NOMO-1 (cell line): ENCODE measurements at regions not wholly inside any gene's neighbourhood (a gene's known extent, or its start where the extent isn't known, plus 50 kb on each side); places are given as distances from the start of the nearest gene placed in this dataset.
"Not testable (repeated sequence)": the region's sequence is repeated elsewhere in the genome, so short reads cannot be mapped to it uniquely, and the experiment has no call there.

Source experiments
- DNase-seq, 2 experiments: peaks; one replicate each; lab custom pipeline; 2025; ENCODE audit not compliant: unreplicated experiment in 2 of 2; lab: John Stamatoyannopoulos, UW

GRCh38 chr15:53133255-53133850 lies 343.2 kb upstream of the ONECUT1 start:
- no peak for DNase-seq

DNA sequence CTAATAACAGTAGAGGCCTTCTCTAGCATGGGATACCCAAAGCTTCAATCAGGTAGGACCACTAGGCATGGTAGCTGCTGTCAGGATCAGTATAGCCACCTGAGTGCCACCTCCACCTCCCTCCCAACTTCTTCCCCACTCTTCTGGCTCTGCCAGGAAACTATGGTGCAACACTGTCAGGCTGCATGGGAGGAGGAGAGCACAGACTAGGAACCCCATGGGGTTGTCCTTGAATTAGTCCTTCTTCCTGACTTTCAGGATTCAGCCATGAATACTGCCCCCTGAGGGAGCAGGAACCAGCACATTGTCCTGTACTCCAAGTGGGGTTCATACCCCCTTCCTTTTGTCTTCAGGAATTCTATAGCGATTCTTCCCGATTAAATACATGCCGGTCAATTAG lies 340.8 kb upstream of the ONECUT1 start:
- no peak for DNase-seq

GRCh38 chr15:53129121-53129904 lies 339.2 kb upstream of the ONECUT1 start:
- DNase-seq = no peak

DNA sequence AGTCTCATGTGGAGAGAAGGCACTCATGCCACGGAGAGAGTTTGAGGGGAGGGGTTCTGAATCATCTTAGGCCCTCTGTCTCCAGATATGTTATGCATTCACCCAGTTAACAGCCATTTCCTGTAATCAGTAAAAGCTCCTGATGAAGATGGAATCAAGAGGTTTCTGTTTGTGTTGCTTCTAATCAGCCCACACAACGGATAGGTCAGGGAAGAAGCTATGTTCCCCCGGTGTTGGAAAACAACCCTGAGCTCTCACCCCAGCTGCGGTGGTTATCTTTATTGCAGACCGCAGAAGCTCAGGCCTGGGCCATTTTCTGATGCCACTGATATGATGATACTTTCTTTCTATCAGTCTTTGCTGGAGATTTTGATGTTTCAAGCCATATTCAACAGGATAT lies 338.5 kb upstream of the ONECUT1 start:
- DNase-seq = no peak

- no peak for DNase-seq
These were observed 336.0 kb upstream of the ONECUT1 start for GRCh38 chr15:53126144-53126543.

DNA sequence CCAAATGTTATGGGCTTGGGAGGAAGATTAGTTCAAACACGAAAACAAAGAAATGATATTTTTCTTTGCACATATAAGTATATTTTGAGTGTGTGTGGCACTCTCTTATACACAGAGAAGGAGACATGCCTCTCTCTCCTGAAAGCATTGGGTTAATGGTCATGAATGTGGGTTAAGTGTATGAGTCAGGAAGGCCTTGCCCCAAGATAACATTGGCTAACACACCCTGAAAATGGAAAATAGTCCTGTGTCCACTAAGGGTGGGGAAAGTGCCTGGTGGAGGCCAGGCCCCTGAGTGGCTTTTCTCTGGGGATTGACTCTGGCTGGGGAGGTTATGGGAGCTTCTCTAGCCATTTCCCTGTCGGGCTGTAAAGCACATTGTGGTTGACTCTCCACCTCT lies 332.7 kb upstream of the ONECUT1 start:
- DNase-seq = no peak

DNA sequence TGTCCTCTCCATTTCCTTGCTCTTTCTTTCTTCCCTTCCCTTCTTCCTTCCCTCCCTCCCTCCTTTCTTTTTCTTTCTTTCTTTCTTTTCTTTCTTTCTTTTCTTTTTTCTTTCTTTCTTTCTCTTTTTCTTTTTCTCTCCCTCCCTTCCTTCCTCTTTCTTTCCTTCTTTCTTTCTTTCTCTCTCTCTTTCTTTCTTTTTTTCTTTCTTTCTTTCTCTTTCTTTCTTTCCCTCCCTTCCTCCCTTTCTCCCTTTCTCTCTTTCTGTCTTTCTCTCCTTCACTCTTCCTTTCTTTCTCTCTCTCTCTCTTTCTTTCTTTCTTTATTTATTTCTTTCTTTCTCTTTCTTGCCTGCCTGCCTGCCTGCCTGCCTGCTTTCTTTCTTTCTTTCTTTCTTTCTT lies 326.8 kb upstream of the ONECUT1 start:
- not testable (repeated sequence) for DNase-seq

GRCh38 chr15:53116169-53116568 lies 326.0 kb upstream of the ONECUT1 start:
- DNase-seq = no peak

- DNase-seq = no peak
These were observed 325.4 kb upstream of the ONECUT1 start for GRCh38 chr15:53115563-53115962.

GRCh38 chr15:53114960-53115359 lies 324.8 kb upstream of the ONECUT1 start:
- no peak for DNase-seq

DNA sequence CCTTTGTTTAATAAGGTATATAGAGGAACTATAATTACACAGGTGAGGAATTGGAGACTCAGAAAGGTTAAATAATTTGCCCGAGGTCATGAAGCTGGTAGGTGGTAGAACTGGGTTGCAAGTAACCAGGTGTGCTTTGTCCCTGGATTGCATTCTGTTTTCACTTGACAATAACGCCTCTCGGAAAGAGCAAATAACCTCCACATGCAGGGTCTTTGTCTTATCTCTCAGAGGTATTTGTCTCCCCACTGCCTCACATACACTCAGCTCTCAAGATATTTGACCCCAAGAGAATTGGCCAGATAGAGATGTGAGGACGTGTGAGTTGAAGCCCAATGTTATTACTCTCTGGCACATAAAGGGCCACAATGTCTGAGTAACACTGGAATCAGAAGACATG lies 320.9 kb upstream of the ONECUT1 start:
- no peak for DNase-seq

DNA sequence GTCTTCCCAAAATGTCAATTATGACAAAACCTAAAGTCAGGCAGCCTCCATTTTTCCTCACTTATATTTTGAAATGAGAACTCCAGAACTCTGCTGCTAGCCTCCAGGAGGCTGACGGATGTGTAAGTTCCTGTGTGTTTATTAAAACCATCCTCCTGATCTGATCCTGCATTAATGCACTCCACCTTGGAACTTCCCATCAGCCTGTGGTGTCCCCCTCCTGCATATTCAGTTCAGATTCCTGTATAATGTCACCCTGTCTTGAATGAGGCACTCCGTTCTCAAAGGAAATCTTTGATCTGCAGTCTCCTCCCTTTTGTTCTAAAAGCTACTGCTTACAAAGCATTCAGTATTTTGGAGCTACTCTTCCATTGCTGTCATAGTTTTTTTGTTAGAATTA lies 318.2 kb upstream of the ONECUT1 start:
- DNase-seq = no peak

DNA sequence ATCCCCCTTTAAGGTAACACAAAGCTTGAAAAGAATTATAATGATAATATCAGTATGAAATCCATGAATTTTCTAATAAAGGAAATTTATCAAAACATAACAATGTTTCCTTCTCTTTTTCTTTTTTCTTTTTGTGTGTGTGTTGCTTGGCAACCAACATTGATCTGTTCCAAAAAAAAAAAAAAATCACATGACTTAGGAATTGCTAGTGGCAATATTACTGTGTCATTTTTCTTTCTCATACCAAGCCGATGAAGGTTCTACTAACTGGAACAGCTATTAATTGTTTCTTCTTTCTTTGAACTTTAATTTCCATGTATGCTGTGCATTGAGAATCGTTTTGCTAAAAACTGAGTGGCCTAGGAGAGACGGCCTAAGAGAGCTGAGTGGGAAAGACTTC lies 317.7 kb upstream of the ONECUT1 start:
- DNase-seq = no peak

GRCh38 chr15:53106505-53107286 lies 316.6 kb upstream of the ONECUT1 start:
- DNase-seq = no peak

DNA sequence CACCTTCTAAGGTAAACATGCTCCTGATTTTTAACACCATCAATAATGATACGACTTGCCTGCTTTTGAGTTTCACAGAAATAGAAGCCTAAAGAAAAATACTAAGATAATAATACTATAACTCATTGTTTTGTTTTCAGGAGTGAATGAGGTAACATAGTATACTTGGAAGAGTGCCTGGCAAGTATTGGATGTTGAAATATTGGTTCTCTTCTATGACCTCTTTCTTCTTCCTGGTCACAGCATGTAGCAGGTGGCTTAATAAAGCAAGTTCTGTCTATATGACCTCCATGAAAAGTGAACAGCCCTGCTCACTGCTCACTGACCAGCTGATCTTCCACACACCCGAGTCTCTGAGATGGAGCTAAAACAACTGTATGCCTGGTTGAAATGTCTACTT lies 312.3 kb upstream of the ONECUT1 start:
- no peak for DNase-seq

GRCh38 chr15:53080484-53080883 lies 290.3 kb upstream of the ONECUT1 start:
- no peak for DNase-seq

GRCh38 chr15:53074221-53074620 lies 284.1 kb upstream of the ONECUT1 start:
- DNase-seq = no peak

GRCh38 chr15:53072077-53072476 lies 281.9 kb upstream of the ONECUT1 start:
- DNase-seq = peak in 1 of 2 experiments; percentile 5

- no peak for DNase-seq
These were observed 278.5 kb upstream of the ONECUT1 start for GRCh38 chr15:53068636-53069035.

DNA sequence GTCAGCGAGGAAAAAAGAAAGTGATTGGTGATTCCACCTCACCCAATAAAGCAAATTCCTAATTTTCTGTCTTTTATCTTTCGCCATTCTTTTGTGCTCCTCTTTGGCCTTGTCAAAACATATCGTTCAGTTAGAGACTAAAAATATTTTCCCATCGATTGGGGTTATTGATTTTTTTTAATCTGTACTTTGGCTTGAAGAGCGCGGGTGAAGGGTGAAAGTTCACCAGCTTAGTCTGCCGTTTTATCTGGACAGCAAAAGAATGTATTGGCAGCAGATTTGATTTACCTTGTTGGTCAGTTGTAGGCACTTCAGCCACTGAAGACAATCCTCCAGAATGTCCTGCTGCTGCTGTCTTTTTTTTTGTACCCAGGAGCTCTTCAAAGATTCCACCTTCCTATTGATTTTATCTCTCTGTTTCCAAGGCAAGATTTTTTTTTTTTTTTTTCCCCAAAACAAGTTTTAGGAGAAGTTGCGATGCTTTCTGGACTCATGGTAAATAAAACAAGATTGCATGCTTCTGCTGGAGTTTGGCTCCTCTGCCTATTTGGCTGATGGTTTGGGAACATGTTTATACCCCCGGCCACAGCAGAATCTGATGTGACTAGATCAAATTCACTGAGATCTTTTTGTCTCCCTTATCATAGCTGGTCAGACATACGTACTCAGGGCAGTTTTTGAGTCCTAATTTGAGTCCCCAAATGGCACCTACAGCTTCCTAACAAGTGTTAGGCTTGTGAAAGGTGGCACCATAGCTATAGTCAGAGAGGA lies 269.3 kb upstream of the ONECUT1 start:
- no peak for DNase-seq

- DNase-seq = no peak
These were observed 256.1 kb upstream of the ONECUT1 start for GRCh38 chr15:53046153-53046790.
